GM18505 (cell line): ENCODE measurements at regions not wholly inside any gene's neighbourhood (a gene's known extent, or its start where the extent isn't known, plus 50 kb on each side); places are given as distances from the start of the nearest gene placed in this dataset.

Experiments
- ATAC-seq: cut with Tn5 transposase; IDR thresholded peaks from one replicate; pipeline ENCODE4 v1.9.1; 2021; ENCODE audit not compliant: unreplicated experiment
- POLR2A ChIP-seq: IDR thresholded peaks from 4 replicates; pipeline ENCODE4 v1.6.1; 2011; ENCODE audit warnings: borderline replicate concordance; ENCODE audit not compliant: insufficient read depth, insufficient read length; ENCODE audit errors: extremely low read depth

DNA sequence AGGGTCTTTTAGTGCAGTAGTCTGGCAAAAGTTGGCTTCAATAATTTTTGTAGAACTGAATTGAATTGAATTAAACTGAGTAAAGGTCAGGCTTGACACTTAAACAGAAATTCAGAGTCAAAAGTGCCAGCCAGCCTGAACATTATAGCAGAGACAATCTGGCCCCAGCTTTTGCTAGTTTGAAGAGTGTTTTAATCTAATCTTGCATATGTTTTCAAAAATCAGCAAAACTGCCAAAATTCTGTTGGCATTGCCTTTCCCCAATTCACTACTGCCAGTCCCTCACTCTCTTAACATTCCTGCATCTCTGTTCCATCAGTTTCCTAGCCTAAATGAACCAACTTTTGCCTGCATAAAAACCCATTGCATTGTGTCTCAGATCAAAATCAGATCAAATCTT lies 403.8 kb downstream of the NUF2 start:
- TF ChIP-seq POLR2A, result no peak
- no peak for ATAC-seq

DNA sequence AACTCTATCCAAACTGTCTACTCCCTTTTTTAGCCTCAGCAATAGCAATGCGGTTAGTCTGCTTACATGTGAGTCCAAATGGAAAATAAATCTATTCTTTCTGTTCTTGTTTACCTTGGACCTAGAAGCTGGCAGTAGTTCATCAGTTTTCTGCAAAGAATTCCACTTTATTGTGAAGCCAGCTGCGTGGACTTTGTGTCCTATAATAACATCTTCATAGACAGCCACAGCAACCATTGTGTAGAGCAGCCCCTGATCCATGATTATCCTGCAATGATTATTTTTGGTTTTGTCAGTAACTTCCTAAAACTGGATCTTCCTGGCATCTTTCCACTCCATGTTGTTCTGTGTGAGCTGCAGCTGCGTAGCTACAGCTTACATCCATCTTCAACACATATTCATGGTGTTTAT lies 408.7 kb downstream of the NUF2 start:
- no peak for TF ChIP-seq POLR2A
- no peak for ATAC-seq

DNA sequence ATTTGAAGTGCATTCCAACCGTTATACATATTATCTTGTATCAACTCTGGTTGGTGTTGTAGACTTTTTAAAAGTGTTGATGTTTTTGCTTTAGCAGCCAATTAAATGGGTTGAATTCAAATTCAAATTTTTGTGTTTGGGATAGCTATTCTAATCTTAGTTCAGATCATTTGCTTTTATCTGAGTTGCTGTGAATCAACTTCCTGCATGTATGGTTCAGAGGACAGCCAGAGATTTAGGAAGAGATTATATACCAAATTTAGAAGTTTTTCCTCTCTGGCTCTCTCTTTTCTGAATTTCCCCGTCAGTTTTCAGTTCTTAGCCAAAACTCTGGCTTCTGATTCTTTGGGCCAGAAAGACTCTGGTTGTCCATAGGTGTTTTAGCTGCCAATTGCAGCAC lies 415.5 kb downstream of the NUF2 start:
- no peak for TF ChIP-seq POLR2A
- ATAC-seq, result no peak

- no peak for TF ChIP-seq POLR2A
- ATAC-seq, result no peak
Measured at GRCh38 chr1:163744301-163744887, 422.6 kb downstream of the NUF2 start.

- ATAC-seq, result no peak
- no peak for TF ChIP-seq POLR2A
Measured at GRCh38 chr1:163745204-163745603, 423.4 kb downstream of the NUF2 start.

DNA sequence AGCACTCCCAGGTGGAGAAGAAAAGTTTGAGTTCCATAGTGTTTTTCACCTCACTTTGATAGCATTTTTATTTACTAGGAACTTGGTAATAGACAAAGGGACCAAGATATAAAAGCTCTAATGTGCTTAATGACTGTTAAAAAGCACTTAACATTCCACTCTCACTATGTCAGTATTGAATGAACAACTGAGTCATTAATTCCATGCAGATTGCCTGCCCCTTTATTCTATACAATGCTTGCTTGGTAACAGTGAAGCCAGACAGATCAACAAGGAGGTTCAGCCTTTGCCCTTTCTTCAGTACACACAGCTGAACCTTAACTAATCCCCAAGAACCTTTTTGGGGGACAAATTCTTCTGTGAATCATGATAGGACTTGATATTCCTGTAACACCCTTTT lies 425.5 kb downstream of the NUF2 start:
- no peak for ATAC-seq
- no peak for TF ChIP-seq POLR2A

- ATAC-seq, result no peak
- TF ChIP-seq POLR2A, result no peak
Measured at GRCh38 chr1:163747855-163748254, 426.1 kb downstream of the NUF2 start.

DNA sequence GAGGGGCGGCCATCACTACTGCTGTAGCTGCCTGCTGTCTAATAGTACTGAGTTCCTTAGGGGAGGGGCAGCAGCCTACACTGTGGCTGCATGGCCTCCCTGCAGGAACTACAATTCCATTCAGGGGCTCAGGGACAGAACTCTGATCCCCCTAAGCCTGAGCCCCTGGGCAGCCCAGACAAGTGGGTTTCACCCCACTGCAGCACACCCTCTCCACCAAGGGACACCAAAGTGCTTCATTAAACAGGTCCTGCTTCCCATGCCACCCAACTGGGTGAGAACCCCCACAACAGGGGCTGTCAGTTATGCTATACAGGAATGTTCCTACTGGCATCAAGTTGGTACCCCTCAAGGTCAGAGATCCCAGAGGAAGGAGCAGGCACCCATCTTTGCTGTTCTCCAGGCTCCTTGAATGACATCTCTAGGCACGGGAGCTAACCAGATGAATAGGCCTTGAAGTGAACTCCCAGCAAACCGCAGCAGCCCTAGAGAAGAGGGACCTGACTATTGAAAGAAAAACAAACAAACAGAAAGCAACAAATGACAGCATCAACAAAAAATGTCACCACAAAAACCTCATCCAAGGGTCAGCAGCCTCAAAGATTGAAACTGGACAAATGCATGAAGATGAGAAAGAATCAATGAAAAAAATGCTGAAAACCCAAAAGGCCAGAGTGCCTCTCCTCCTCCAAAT lies 437.4 kb downstream of the NUF2 start:
- TF ChIP-seq POLR2A, result no peak
- ATAC-seq, result no peak

GRCh38 chr1:163761898-163762297 lies 440.1 kb downstream of the NUF2 start:
- no peak for TF ChIP-seq POLR2A
- ATAC-seq, result no peak

GRCh38 chr1:163766257-163766918 lies 444.6 kb downstream of the NUF2 start:
- no peak for ATAC-seq
- TF ChIP-seq POLR2A, result no peak

- TF ChIP-seq POLR2A, result no peak
Measured at GRCh38 chr1:163768576-163768975, 446.8 kb downstream of the NUF2 start.

DNA sequence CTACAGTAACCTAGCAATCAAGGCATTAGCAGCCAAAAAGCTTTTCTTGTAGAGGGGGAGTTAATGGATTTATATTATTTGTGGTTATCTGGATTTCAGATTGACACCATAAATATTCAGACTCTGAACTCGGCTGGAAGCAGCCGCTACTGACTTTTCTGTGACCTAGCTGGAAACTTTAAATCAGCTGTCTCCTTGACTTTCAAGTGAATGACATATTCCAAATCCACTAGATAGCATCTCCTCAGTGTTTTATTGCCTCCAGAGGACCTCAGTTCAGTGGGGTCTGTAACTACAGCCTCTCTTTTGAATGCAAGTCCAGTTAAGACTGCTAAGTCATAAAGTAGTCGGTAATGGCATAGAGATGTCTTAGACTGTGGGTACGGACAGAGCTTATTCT lies 448.5 kb downstream of the NUF2 start:
- TF ChIP-seq POLR2A, result no peak
- ATAC-seq, result no peak

More at GRCh38 chr1:163768576-163768975, 446.8 kb downstream of the NUF2 start:
- no peak for ATAC-seq

GRCh38 chr1:163771637-163772036 lies 449.9 kb downstream of the NUF2 start:
- no peak for ATAC-seq
- no peak for TF ChIP-seq POLR2A

GRCh38 chr1:163772246-163772645 lies 450.5 kb downstream of the NUF2 start:
- no peak for TF ChIP-seq POLR2A
- no peak for ATAC-seq
